Testis (tissue), 2 donors: ENCODE measurements at regions not wholly inside any gene's neighbourhood (a gene's known extent, or its start where the extent isn't known, plus 50 kb on each side); places are given as distances from the start of the nearest gene placed in this dataset.

Source experiments
- CTCF ChIP-seq, 3 experiments: fragments of 450-650 bp in 2 of 3; fragments of 200-600 bp in 1 of 3; sonication (generic) in 1 of 3; IDR thresholded peaks; one replicate each; pipeline ENCODE4 v1.5.1; 2016 to 2019; ENCODE audit warnings: antibody characterized with exemption in 3 of 3, mild to moderate bottlenecking in 2 of 3, moderate library complexity in 1 of 3
- POLR2A ChIP-seq: fragments of 450-650 bp; IDR thresholded peaks from one replicate; pipeline ENCODE4 v1.6.1; 2017; ENCODE audit warnings: antibody characterized with exemption, mild to moderate bottlenecking, moderate library complexity

DNA sequence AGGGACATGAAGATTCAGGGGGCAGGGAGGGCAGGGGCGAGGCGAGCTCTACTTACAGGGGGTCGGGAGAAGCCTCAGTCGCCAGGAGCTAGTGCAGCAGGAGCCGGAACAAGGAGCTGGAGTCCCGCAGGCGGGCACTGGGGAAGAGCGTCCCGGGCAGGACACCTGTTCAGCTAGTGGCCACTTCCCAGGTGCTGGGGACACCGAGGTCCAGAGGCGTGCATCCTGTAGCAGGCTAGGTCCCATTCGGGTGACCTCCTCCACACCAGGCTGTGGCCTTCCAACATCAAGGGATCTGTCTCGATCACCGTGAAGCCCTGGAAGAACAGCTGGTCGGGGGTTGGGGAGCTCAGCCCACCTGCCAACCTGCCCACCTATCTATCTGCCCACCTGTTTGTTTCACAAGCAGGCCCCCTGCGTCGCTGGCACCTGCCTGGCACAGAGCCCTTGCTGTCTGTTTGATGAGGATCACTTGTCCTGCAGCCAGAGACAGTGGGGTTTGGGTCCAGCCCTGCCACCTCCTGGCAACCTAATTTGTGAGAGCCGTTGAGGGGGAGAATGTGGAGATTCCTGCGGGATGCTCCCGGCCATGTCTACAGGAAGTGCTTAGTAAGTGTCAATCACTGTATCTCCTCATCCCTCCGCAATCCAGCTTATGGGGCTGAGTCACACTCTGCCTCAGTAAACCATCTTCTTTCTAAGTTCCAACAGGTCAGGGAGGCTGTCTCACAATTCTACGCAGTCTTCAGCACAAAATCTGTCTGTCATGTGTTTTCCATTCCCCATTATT lies 940.9 kb downstream of the BRD1 start:
- TF ChIP-seq CTCF (IDR thresholded peaks at IDR 0.05) (no peak), POLR2A (no peak)
